ENCODE measurements at regions not wholly inside any gene's neighbourhood (a gene's known extent, or its start where the extent isn't known, plus 50 kb on each side); places are given as distances from the start of the nearest gene placed in this dataset.

GRCh38 chr4:33268776-33269175, 2548.6 kb downstream of the PCDH7 start:
- TF ChIP-seq, protein P1, sequence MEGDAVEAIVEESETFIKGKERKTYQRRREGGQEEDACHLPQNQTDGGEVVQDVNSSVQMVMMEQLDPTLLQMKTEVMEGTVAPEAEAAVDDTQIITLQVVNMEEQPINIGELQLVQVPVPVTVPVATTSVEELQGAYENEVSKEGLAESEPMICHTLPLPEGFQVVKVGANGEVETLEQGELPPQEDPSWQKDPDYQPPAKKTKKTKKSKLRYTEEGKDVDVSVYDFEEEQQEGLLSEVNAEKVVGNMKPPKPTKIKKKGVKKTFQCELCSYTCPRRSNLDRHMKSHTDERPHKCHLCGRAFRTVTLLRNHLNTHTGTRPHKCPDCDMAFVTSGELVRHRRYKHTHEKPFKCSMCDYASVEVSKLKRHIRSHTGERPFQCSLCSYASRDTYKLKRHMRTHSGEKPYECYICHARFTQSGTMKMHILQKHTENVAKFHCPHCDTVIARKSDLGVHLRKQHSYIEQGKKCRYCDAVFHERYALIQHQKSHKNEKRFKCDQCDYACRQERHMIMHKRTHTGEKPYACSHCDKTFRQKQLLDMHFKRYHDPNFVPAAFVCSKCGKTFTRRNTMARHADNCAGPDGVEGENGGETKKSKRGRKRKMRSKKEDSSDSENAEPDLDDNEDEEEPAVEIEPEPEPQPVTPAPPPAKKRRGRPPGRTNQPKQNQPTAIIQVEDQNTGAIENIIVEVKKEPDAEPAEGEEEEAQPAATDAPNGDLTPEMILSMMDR (conservative IDR thresholded peaks at IDR 0.05; ENCODE audit: low read length) = no peak
- TF ChIP-seq EZH2phosphoT487 (IDR thresholded peaks at IDR 0.05; ENCODE audit: borderline replicate concordance) = no peak

All from Loucy (cell line).